Brain pericyte (primary cell): ENCODE measurements at regions not wholly inside any gene's neighbourhood (a gene's known extent, or its start where the extent isn't known, plus 50 kb on each side); places are given as distances from the start of the nearest gene placed in this dataset.

Experiments used
- DNase-seq: peaks from one replicate; pipeline ENCODE4 v3.0.0-alpha.2; 2012; ENCODE audit warnings: low read depth, low spot score

GRCh38 chr13:78334059-78334458, 269.3 kb downstream of the POU4F1 start:
- no peak for DNase-seq

- no peak for DNase-seq
Observed at GRCh38 chr13:78326633-78327032, 276.7 kb downstream of the POU4F1 start.

- no peak for DNase-seq
Observed at GRCh38 chr13:78325585-78325984, 277.8 kb downstream of the POU4F1 start.

- no peak for DNase-seq
Observed at GRCh38 chr13:78323848-78324247, 279.5 kb downstream of the POU4F1 start.

GRCh38 chr13:78323040-78323439, 280.3 kb downstream of the POU4F1 start:
- no peak for DNase-seq

- DNase-seq: no peak
Observed at GRCh38 chr13:78319101-78319627, 284.2 kb downstream of the POU4F1 start.

GRCh38 chr13:78317030-78317429, 286.3 kb downstream of the POU4F1 start:
- no peak for DNase-seq

GRCh38 chr13:78309497-78310180, 293.7 kb downstream of the POU4F1 start:
- DNase-seq: peak; percentile 3

GRCh38 chr13:78306519-78307206, 296.7 kb downstream of the POU4F1 start:
- no peak for DNase-seq

- DNase-seq: no peak
Observed at GRCh38 chr13:78305171-78305570, 298.2 kb downstream of the POU4F1 start.

GRCh38 chr13:78299832-78300623, 303.3 kb downstream of the POU4F1 start:
- DNase-seq: no peak

- no peak for DNase-seq
Observed at GRCh38 chr13:78298657-78299056, 304.7 kb downstream of the POU4F1 start.

- no peak for DNase-seq
Observed at GRCh38 chr13:78286748-78287147, 316.6 kb downstream of the POU4F1 start.

- DNase-seq: no peak
Observed at GRCh38 chr13:78265098-78265497, 338.3 kb downstream of the POU4F1 start.

GRCh38 chr13:78258304-78258703, 339.7 kb upstream of the EDNRB start:
- DNase-seq: no peak

GRCh38 chr13:78256484-78256883, 337.9 kb upstream of the EDNRB start:
- no peak for DNase-seq

GRCh38 chr13:78254113-78254512, 335.5 kb upstream of the EDNRB start:
- DNase-seq: no peak

GRCh38 chr13:78247362-78247761, 328.7 kb upstream of the EDNRB start:
- no peak for DNase-seq

GRCh38 chr13:78241278-78241919, 322.8 kb upstream of the EDNRB start:
- no peak for DNase-seq

- no peak for DNase-seq
Observed at GRCh38 chr13:78239714-78240113, 321.1 kb upstream of the EDNRB start.

GRCh38 chr13:78238911-78239310, 320.3 kb upstream of the EDNRB start:
- no peak for DNase-seq

GRCh38 chr13:78228940-78229339, 310.3 kb upstream of the EDNRB start:
- no peak for DNase-seq
